Fibroblast of skin of right quadriceps (primary cell): ENCODE measurements at regions not wholly inside any gene's neighbourhood (a gene's known extent, or its start where the extent isn't known, plus 50 kb on each side); places are given as distances from the start of the nearest gene placed in this dataset.

ENCODE experiments used
- DNase-seq: peaks from one replicate; pipeline ENCODE4 v3.0.0-alpha.2; 2013

DNA sequence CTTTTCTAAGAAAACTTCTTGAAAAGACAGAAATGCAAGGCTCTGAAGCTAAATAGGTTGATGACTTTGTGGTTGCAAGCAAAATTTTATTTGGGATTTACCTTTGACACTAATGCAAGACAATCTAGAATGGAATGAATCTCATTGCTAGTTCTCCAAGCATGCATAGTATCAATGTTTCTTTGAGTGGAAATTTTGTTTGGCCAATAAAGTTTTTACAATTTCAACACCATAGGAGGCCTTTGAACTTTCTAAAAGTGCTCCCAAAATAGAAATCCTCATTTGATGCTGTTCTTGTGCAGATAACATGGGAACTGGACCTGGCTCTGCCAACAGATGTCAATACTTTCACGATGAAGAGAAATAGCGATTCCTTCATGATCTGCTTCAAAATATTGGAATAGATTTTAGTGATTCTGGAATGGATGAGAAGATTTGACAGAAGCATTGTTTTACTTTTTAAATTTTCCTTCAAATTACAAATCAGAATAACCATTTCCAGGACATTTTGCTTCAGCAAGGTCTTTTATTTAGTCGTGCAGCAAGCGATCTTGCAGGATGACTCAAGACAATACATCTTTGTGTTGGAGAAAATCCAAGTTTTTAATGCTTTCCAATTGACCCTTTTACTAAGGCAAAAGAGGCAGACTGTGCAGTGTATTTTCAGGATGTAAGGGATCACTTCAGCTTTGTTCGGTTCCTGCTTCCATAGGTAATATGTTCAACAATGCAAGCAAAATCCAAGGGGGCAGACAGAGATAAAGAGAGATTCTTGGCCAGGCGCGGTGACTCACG lies 51.7 kb upstream of the OTUD4 start:
- peak; percentile 81 for DNase-seq

DNA sequence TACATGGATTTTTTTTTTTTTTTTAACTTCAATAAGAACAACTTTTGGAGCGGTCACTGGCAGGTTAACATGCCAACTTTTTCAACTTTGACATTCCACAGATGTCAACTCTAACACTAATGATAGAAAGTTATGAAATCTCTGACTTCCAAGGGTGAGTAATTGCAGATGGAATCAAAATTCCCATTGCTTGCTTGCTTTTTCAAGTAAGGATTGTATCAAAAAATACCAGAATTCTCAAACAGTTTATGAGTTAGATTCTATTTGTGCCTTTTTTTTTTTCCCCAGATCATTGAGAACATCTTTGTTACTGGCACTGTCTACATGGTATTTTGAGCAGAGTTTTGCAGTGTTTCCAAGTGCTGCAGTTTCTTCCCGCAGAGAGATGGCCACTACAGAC lies 50.3 kb upstream of the OTUD4 start:
- peak; percentile 68 for DNase-seq
